ENCODE measurements at regions not wholly inside any gene's neighbourhood (a gene's known extent, or its start where the extent isn't known, plus 50 kb on each side); places are given as distances from the start of the nearest gene placed in this dataset.

- Histone ChIP-seq H3K4me2 (ENCODE audit: insufficient read depth in 1 of 2, low read depth in 2 of 2, low read length in 2 of 2) (no peak overlapping the region), H4K91ac (replicated peaks; ENCODE audit: insufficient read length, low read length) (no peak overlapping the region), H2BK15ac (ENCODE audit: low read length) (no peak overlapping the region), H2BK5ac (ENCODE audit: low read depth, low read length) (no peak overlapping the region), H3K23me2 (ENCODE audit: low read depth, low read length) (no peaks in the 10 kb centered on the region), H3K4me1 (replicated peaks in 1 of 4; ENCODE audit: control insufficient read depth in 3 of 4, insufficient read depth in 4 of 4, low read length in 3 of 4) (0 out of 7 replicates have a peak, but pooled peaks cover 0 to 2% (median 0%) of the 10 kb centered on the region in 4 experiments), H2BK20ac (ENCODE audit: low read length) (no peak overlapping the region), H3K9ac (replicated peaks in 1 of 4; ENCODE audit: extremely low read depth in 1 of 4, low read depth in 3 of 4, low read length in 3 of 4) (no peak overlapping the region), H3K27me3 (replicated peaks in 1 of 4; ENCODE audit: control insufficient read depth in 3 of 4, extremely low read depth in 1 of 4, insufficient read depth in 3 of 4, low read length in 3 of 4) (no peaks in the 10 kb centered on the region), H3K4me3 (ENCODE audit: extremely low read depth in 1 of 4, insufficient read depth in 2 of 4, low read depth in 3 of 4, low read length in 4 of 4) (no peak overlapping the region), H3K79me2 (ENCODE audit: control insufficient read depth in 1 of 2, insufficient read depth in 2 of 2, low read length in 2 of 2) (no peaks in the 10 kb centered on the region), H3K36me3 (ENCODE audit: control insufficient read depth in 2 of 4, insufficient read depth in 4 of 4, low read length in 3 of 4) (no peaks in the 10 kb centered on the region), H2AFZ (ENCODE audit: low read length) (peak overlapping the region; percentile 77; the same call in 1 of the 2 replicates), H3K27ac (ENCODE audit: low read depth, low read length) (no peak overlapping the region), H4K5ac (ENCODE audit: insufficient read length, low read depth, low read length) (no peak overlapping the region), H2AK5ac (ENCODE audit: low read depth, low read length) (no peak overlapping the region), H4K8ac (ENCODE audit: extremely low read depth, insufficient read depth, low read length) (no peak overlapping the region), H3K23ac (ENCODE audit: insufficient read length) (no peak overlapping the region), H3K56ac (replicated peaks; ENCODE audit: insufficient read length, low read depth, low read length) (no peak overlapping the region), H3K18ac (ENCODE audit: extremely low read depth, low read length) (no peak overlapping the region), H4K20me1 (replicated peaks in 1 of 2; ENCODE audit: control insufficient read depth in 1 of 2, insufficient read depth in 2 of 2, low read length in 2 of 2) (no peaks in the 10 kb centered on the region), H3K79me1 (ENCODE audit: low read depth, low read length) (no peaks in the 10 kb centered on the region), H3K4ac (replicated peaks; ENCODE audit: insufficient read length, low read depth, low read length) (no peak overlapping the region), H2BK12ac (ENCODE audit: low read depth, low read length) (no peak overlapping the region), H3K9me3 (ENCODE audit: insufficient read depth in 2 of 2, low read depth in 1 of 2, low read length in 1 of 2) (peaks cover 0 to 4% of the 10 kb centered on the region in 2 experiments; a peak in 1 of 4 replicates), H3K14ac (ENCODE audit: insufficient read length) (no peak overlapping the region), H2BK120ac (replicated peaks; ENCODE audit: low read depth, low read length) (no peak overlapping the region)
- DNase-seq (ENCODE audit: low read depth in 1 of 2, low spot score in 2 of 2) (no peak), FAIRE-seq (no peak)
- no peak for TF ChIP-seq CREB1 (IDR thresholded peaks at IDR 0.05)
- no peak for TF ChIP-seq NANOG (IDR thresholded peaks at IDR 0.05; ENCODE audit: insufficient read depth, low read depth, low read length, poor library complexity, severe bottlenecking)
- TF ChIP-seq CBX5 (IDR thresholded peaks at IDR 0.05; ENCODE audit: low read depth, low read length) = no peak
- WGBS, 2 experiments (ENCODE audit: extremely low coverage in 1 of 2, insufficient coverage in 1 of 2, insufficient read length in 1 of 2, insufficient replicate concordance in 2 of 2, low coverage in 1 of 2, low lambda C conversion rate in 2 of 2, missing lambda C conversion rate in 1 of 2) = 88% methylated on average over 3 of the region's 3 CpGs; no CpG with 5 or more reads in 1 of the 2 experiments
- ChIA-PET CTCF (ENCODE audit: partially characterized antibody) (no interaction called here), POLR2A (ENCODE audit: partially characterized antibody) (no interaction called here)
These were observed 581.2 kb downstream of the CDH18 start for GRCh38 chr5:19406576-19407365.

Data from H1 (cell line).